ENCODE measurements at regions not wholly inside any gene's neighbourhood (a gene's known extent, or its start where the extent isn't known, plus 50 kb on each side); places are given as distances from the start of the nearest gene placed in this dataset.

- Mint-ChIP-seq H3K4me1 (no peaks in the 10 kb centered on the region), H3K4me3 (no peak overlapping the region), H3K27ac (ENCODE audit: low read depth) (no peak overlapping the region), H3K27me3 (peaks cover 37% of the 10 kb centered on the region), H3K9me3 (no peaks in the 10 kb centered on the region), H3K36me3 (ENCODE audit: insufficient read depth) (no peaks in the 10 kb centered on the region)
- ATAC-seq (replicated peaks; ENCODE audit: extremely low read depth, poor library complexity, severe bottlenecking) (no peak), DNase-seq (ENCODE audit: low spot score in 2 of 2) (no peak)
Observed at GRCh38 chr3:102255736-102256135, 179.1 kb upstream of the ZPLD1 start.

GRCh38 chr3:102258666-102259227 is 176.1 kb upstream of the ZPLD1 start:
- H3K4me3 Mint-ChIP-seq: no peak overlapping the region
- H3K27ac Mint-ChIP-seq (ENCODE audit: low read depth): no peak overlapping the region
- H3K9me3 Mint-ChIP-seq: no peaks in the 10 kb centered on the region
- H3K4me1 Mint-ChIP-seq: no peaks in the 10 kb centered on the region
- DNase-seq (ENCODE audit: low spot score in 2 of 2) (no peak), ATAC-seq (replicated peaks; ENCODE audit: extremely low read depth, poor library complexity, severe bottlenecking) (no peak)
- H3K27me3 Mint-ChIP-seq: peaks cover 24% of the 10 kb centered on the region
- no peaks in the 10 kb centered on the region for H3K36me3 Mint-ChIP-seq (ENCODE audit: insufficient read depth)

- DNase-seq (ENCODE audit: low spot score in 2 of 2): no peak
- Mint-ChIP-seq H3K9me3 (no peaks in the 10 kb centered on the region), H3K4me3 (no peak overlapping the region), H3K27me3 (peaks cover 24% of the 10 kb centered on the region), H3K4me1 (no peaks in the 10 kb centered on the region), H3K27ac (ENCODE audit: low read depth) (no peak overlapping the region), H3K36me3 (ENCODE audit: insufficient read depth) (no peaks in the 10 kb centered on the region)
- no peak for ATAC-seq (replicated peaks; ENCODE audit: extremely low read depth, poor library complexity, severe bottlenecking)
Observed at GRCh38 chr3:102259663-102260062, 175.2 kb upstream of the ZPLD1 start.

GRCh38 chr3:102265720-102266119 is 169.1 kb upstream of the ZPLD1 start:
- DNase-seq (ENCODE audit: low spot score in 2 of 2) (no peak), ATAC-seq (replicated peaks; ENCODE audit: extremely low read depth, poor library complexity, severe bottlenecking) (no peak)
- no peak overlapping the region for H3K4me3 Mint-ChIP-seq
- H3K36me3 Mint-ChIP-seq (ENCODE audit: insufficient read depth): peaks cover 4% of the 10 kb centered on the region
- H3K4me1 Mint-ChIP-seq: no peaks in the 10 kb centered on the region
- no peak overlapping the region for H3K27ac Mint-ChIP-seq (ENCODE audit: low read depth)
- no peaks in the 10 kb centered on the region for H3K9me3 Mint-ChIP-seq
- peaks cover 31% of the 10 kb centered on the region for H3K27me3 Mint-ChIP-seq

- Mint-ChIP-seq H3K27me3 (peaks cover 21% of the 10 kb centered on the region), H3K9me3 (peaks cover 5% of the 10 kb centered on the region), H3K4me1 (no peaks in the 10 kb centered on the region), H3K4me3 (no peak overlapping the region), H3K36me3 (ENCODE audit: insufficient read depth) (peaks cover 4% of the 10 kb centered on the region), H3K27ac (ENCODE audit: low read depth) (no peak overlapping the region)
- DNase-seq (ENCODE audit: low spot score in 2 of 2) (no peak), ATAC-seq (replicated peaks; ENCODE audit: extremely low read depth, poor library complexity, severe bottlenecking) (no peak)
Observed at GRCh38 chr3:102269406-102269805, 165.4 kb upstream of the ZPLD1 start.

- no peaks in the 10 kb centered on the region for H3K9me3 Mint-ChIP-seq
- no peaks in the 10 kb centered on the region for H3K36me3 Mint-ChIP-seq (ENCODE audit: insufficient read depth)
- ATAC-seq (replicated peaks; ENCODE audit: extremely low read depth, poor library complexity, severe bottlenecking) (no peak), DNase-seq (ENCODE audit: low spot score in 2 of 2) (no peak)
- H3K4me3 Mint-ChIP-seq: no peak overlapping the region
- no peak overlapping the region for H3K27ac Mint-ChIP-seq (ENCODE audit: low read depth)
- H3K4me1 Mint-ChIP-seq: no peaks in the 10 kb centered on the region
- peaks cover 37% of the 10 kb centered on the region for H3K27me3 Mint-ChIP-seq
Observed at GRCh38 chr3:102290241-102290640, 144.6 kb upstream of the ZPLD1 start.

- Mint-ChIP-seq H3K27me3 (peaks cover 43% of the 10 kb centered on the region), H3K36me3 (ENCODE audit: insufficient read depth) (no peaks in the 10 kb centered on the region), H3K4me3 (no peak overlapping the region), H3K4me1 (no peaks in the 10 kb centered on the region), H3K9me3 (no peaks in the 10 kb centered on the region), H3K27ac (ENCODE audit: low read depth) (no peak overlapping the region)
- DNase-seq (ENCODE audit: low spot score in 2 of 2): no peak
- no peak for ATAC-seq (replicated peaks; ENCODE audit: extremely low read depth, poor library complexity, severe bottlenecking)
Observed at GRCh38 chr3:102295756-102296155, 139.1 kb upstream of the ZPLD1 start.

- peaks cover 49% of the 10 kb centered on the region for H3K27me3 Mint-ChIP-seq
- no peaks in the 10 kb centered on the region for H3K4me1 Mint-ChIP-seq
- H3K9me3 Mint-ChIP-seq: no peaks in the 10 kb centered on the region
- ATAC-seq (replicated peaks; ENCODE audit: extremely low read depth, poor library complexity, severe bottlenecking) (no peak), DNase-seq (ENCODE audit: low spot score in 2 of 2) (no peak)
- no peak overlapping the region for H3K27ac Mint-ChIP-seq (ENCODE audit: low read depth)
- no peaks in the 10 kb centered on the region for H3K36me3 Mint-ChIP-seq (ENCODE audit: insufficient read depth)
- no peak overlapping the region for H3K4me3 Mint-ChIP-seq
Observed at GRCh38 chr3:102297072-102297658, 137.7 kb upstream of the ZPLD1 start.

GRCh38 chr3:102299125-102299877 is 135.5 kb upstream of the ZPLD1 start:
- Mint-ChIP-seq H3K4me3 (no peak overlapping the region), H3K27me3 (peaks cover 70% of the 10 kb centered on the region), H3K4me1 (no peaks in the 10 kb centered on the region), H3K27ac (ENCODE audit: low read depth) (no peak overlapping the region), H3K36me3 (ENCODE audit: insufficient read depth) (no peaks in the 10 kb centered on the region), H3K9me3 (no peaks in the 10 kb centered on the region)
- no peak for ATAC-seq (replicated peaks; ENCODE audit: extremely low read depth, poor library complexity, severe bottlenecking)
- DNase-seq (ENCODE audit: low spot score in 2 of 2): no peak

GRCh38 chr3:102301155-102301880 is 133.5 kb upstream of the ZPLD1 start:
- no peak overlapping the region for H3K27ac Mint-ChIP-seq (ENCODE audit: low read depth)
- no peaks in the 10 kb centered on the region for H3K4me1 Mint-ChIP-seq
- ATAC-seq (replicated peaks; ENCODE audit: extremely low read depth, poor library complexity, severe bottlenecking): no peak
- H3K4me3 Mint-ChIP-seq: no peak overlapping the region
- no peaks in the 10 kb centered on the region for H3K9me3 Mint-ChIP-seq
- no peak for DNase-seq (ENCODE audit: low spot score in 2 of 2)
- peaks cover 53% of the 10 kb centered on the region for H3K27me3 Mint-ChIP-seq
- H3K36me3 Mint-ChIP-seq (ENCODE audit: insufficient read depth): no peaks in the 10 kb centered on the region

GRCh38 chr3:102302020-102302419 is 132.8 kb upstream of the ZPLD1 start:
- ATAC-seq (replicated peaks; ENCODE audit: extremely low read depth, poor library complexity, severe bottlenecking) (no peak), DNase-seq (ENCODE audit: low spot score in 2 of 2) (no peak)
- no peak overlapping the region for H3K27ac Mint-ChIP-seq (ENCODE audit: low read depth)
- no peaks in the 10 kb centered on the region for H3K4me1 Mint-ChIP-seq
- no peak overlapping the region for H3K4me3 Mint-ChIP-seq
- peaks cover 46% of the 10 kb centered on the region for H3K27me3 Mint-ChIP-seq
- no peaks in the 10 kb centered on the region for H3K36me3 Mint-ChIP-seq (ENCODE audit: insufficient read depth)
- no peaks in the 10 kb centered on the region for H3K9me3 Mint-ChIP-seq

GRCh38 chr3:102304550-102304949 is 130.3 kb upstream of the ZPLD1 start:
- Mint-ChIP-seq H3K36me3 (ENCODE audit: insufficient read depth) (no peaks in the 10 kb centered on the region), H3K27me3 (peaks cover 40% of the 10 kb centered on the region)
- no peak for ATAC-seq (replicated peaks; ENCODE audit: extremely low read depth, poor library complexity, severe bottlenecking)

More at GRCh38 chr3:102304550-102304949, 130.3 kb upstream of the ZPLD1 start:
- H3K27ac Mint-ChIP-seq (ENCODE audit: low read depth): no peak overlapping the region
- H3K9me3 Mint-ChIP-seq: no peaks in the 10 kb centered on the region
- H3K4me1 Mint-ChIP-seq: no peaks in the 10 kb centered on the region
- no peak for DNase-seq (ENCODE audit: low spot score in 2 of 2)
- H3K4me3 Mint-ChIP-seq: no peak overlapping the region
